ENCODE measurements at regions not wholly inside any gene's neighbourhood (a gene's known extent, or its start where the extent isn't known, plus 50 kb on each side); places are given as distances from the start of the nearest gene placed in this dataset.

- H3K9me3 ChIP-seq (ENCODE audit: control insufficient read depth, insufficient read depth, low read depth, low read length), result no peaks in the 10 kb centered on the region
- no peak overlapping the region for H3K4me3 ChIP-seq (ENCODE audit: low read depth, low read length)
- no peak for TF ChIP-seq ZSCAN30 (tag by site-specific recombination; IDR thresholded peaks at IDR 0.05)
- TF ChIP-seq ZNF175 (tag by site-specific recombination; IDR thresholded peaks at IDR 0.05), result no peak
- no peak for TF ChIP-seq BCL11B (tag by site-specific recombination; IDR thresholded peaks at IDR 0.05; ENCODE audit: low read depth)
- TF ChIP-seq ZBTB21 (tag by site-specific recombination; IDR thresholded peaks at IDR 0.05), result no peak
- TF ChIP-seq OSR2 (tag by site-specific recombination; IDR thresholded peaks at IDR 0.05), result no peak
- TF ChIP-seq ZNF514 (tag by site-specific recombination; IDR thresholded peaks at IDR 0.05), result no peak
- no peak for TF ChIP-seq SCRT1 (tag by site-specific recombination; IDR thresholded peaks at IDR 0.05; ENCODE audit: borderline replicate concordance)
- no peak for TF ChIP-seq ZFHX2 (tag by site-specific recombination; conservative IDR thresholded peaks at IDR 0.05)
- TF ChIP-seq ZNF654 (tag by site-specific recombination; IDR thresholded peaks at IDR 0.05; ENCODE audit: low read depth), result no peak
- no peak for TF ChIP-seq ZNF580 (tag by site-specific recombination; IDR thresholded peaks at IDR 0.05)
- no peak for TF ChIP-seq ZNF391 (tag by site-specific recombination; IDR thresholded peaks at IDR 0.05; ENCODE audit: borderline replicate concordance, low read depth)
- H3K4me1 ChIP-seq (ENCODE audit: control insufficient read depth, insufficient read depth, low read length), result no peaks in the 10 kb centered on the region
- ChIA-PET CTCF (no interaction called here), POLR2A (no interaction called here)
- H3K27ac ChIP-seq (ENCODE audit: extremely low read depth, low read depth, low read length), result no peak overlapping the region
- no peaks in the 10 kb centered on the region for H3K36me3 ChIP-seq (ENCODE audit: control insufficient read depth in 2 of 2, insufficient read depth in 1 of 2, low read length in 2 of 2)
Measured at GRCh38 chr7:122200888-122201287, 56.8 kb upstream of the AASS start.

DNA sequence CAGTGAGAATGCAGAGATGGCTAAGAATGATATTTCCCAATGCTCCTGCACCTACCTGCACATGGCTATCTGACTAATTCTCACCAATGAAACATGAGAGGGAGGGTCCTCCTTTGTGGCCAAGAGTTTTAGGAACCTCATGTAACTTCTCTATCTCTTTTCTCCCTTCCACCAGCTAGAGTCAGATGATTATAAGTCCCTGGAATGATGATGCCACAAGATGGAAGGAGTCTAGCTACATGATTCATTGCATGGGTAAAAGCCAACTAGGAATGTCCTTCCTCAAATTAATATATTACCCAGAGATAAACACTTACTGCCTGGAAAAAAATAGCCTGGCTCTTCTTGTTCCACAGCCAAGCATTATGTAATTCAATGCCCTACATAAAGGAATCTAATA is 55.1 kb upstream of the AASS start:
- ChIA-PET CTCF (no interaction called here), POLR2A (no interaction called here)
- no peaks in the 10 kb centered on the region for H3K4me1 ChIP-seq (ENCODE audit: control insufficient read depth, insufficient read depth, low read length)

DNA sequence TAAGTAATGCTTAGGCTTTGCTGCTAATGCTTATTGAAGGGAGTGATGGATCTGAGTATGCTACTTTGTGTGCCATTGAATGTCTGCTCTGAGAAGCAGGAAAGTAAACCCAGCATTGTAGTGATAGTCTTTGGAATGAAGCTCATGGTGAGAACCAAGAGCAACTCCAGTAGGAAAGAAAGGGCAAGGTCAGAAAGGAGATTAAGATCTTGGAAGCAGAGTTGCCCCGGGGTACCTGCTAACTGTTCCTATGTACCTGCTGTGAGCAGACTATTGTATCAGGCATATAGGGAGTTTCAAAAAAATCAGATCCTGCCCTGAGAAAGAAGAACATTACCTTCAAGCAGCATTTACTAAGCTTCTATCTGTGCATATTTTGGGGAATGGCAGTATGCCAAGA is 54.5 kb upstream of the AASS start:
- POLR2A ChIA-PET, result no interaction called here

More for the DNA sequence above, 55.1 kb upstream of the AASS start:
- no peaks in the 10 kb centered on the region for H3K36me3 ChIP-seq (ENCODE audit: control insufficient read depth in 2 of 2, insufficient read depth in 1 of 2, low read length in 2 of 2)
- no peak for TF ChIP-seq ZNF202 (tag by site-specific recombination; IDR thresholded peaks at IDR 0.05; ENCODE audit: borderline replicate concordance)
- TF ChIP-seq ZNF112 (tag by site-specific recombination; IDR thresholded peaks at IDR 0.05), result no peak
- TF ChIP-seq, protein P1, sequence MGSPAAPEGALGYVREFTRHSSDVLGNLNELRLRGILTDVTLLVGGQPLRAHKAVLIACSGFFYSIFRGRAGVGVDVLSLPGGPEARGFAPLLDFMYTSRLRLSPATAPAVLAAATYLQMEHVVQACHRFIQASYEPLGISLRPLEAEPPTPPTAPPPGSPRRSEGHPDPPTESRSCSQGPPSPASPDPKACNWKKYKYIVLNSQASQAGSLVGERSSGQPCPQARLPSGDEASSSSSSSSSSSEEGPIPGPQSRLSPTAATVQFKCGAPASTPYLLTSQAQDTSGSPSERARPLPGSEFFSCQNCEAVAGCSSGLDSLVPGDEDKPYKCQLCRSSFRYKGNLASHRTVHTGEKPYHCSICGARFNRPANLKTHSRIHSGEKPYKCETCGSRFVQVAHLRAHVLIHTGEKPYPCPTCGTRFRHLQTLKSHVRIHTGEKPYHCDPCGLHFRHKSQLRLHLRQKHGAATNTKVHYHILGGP (tag by site-specific recombination; IDR thresholded peaks at IDR 0.05), result no peak
- no peak for TF ChIP-seq ZNF350 (tag by site-specific recombination; IDR thresholded peaks at IDR 0.05)
- no peak for TF ChIP-seq ZNF549 (tag by site-specific recombination; IDR thresholded peaks at IDR 0.05)
- no peak for TF ChIP-seq TRIM28 (IDR thresholded peaks at IDR 0.05; ENCODE audit: borderline replicate concordance, low read length)
- TF ChIP-seq ZNF302 (tag by site-specific recombination; IDR thresholded peaks at IDR 0.05; ENCODE audit: low read depth), result no peak
- no peak for TF ChIP-seq ZNF146 (tag by site-specific recombination; IDR thresholded peaks at IDR 0.05)
- TF ChIP-seq ZNF138 (tag by site-specific recombination; IDR thresholded peaks at IDR 0.05; ENCODE audit: borderline replicate concordance), result no peak
- TF ChIP-seq ZNF133 (tag by site-specific recombination; IDR thresholded peaks at IDR 0.05), result no peak
- TF ChIP-seq ZNF707 (tag by site-specific recombination; IDR thresholded peaks at IDR 0.05), result no peak
- H3K4me3 ChIP-seq (ENCODE audit: low read depth, low read length), result no peak overlapping the region
- H3K27ac ChIP-seq (ENCODE audit: extremely low read depth, low read depth, low read length), result no peak overlapping the region
- no peaks in the 10 kb centered on the region for H3K9me3 ChIP-seq (ENCODE audit: control insufficient read depth, insufficient read depth, low read depth, low read length)

More for the DNA sequence above, 54.5 kb upstream of the AASS start:
- H3K9me3 ChIP-seq (ENCODE audit: control insufficient read depth, insufficient read depth, low read depth, low read length), result no peaks in the 10 kb centered on the region
- H3K27ac ChIP-seq (ENCODE audit: extremely low read depth, low read depth, low read length), result no peak overlapping the region
- no peaks in the 10 kb centered on the region for H3K36me3 ChIP-seq (ENCODE audit: control insufficient read depth in 2 of 2, insufficient read depth in 1 of 2, low read length in 2 of 2)
- CTCF ChIA-PET, result interaction anchor here (1.6 kb wide), 1 partner anchor 20 kb away, joined by 5 read pairs; no protein-coding TSS in a partner anchor
- TF ChIP-seq ZNF791 (tag by site-specific recombination; IDR thresholded peaks at IDR 0.05) (no peak), ZNF624 (tag by site-specific recombination; IDR thresholded peaks at IDR 0.05) (no peak), ZNF133 (tag by site-specific recombination; IDR thresholded peaks at IDR 0.05) (no peak), TCF7L2 (IDR thresholded peaks at IDR 0.05; ENCODE audit: borderline replicate concordance, low read depth, low read length) (no peak), ZNF658 (tag by site-specific recombination; IDR thresholded peaks at IDR 0.05) (no peak), GLI4 (tag by site-specific recombination; IDR thresholded peaks at IDR 0.05) (no peak)
- H3K4me1 ChIP-seq (ENCODE audit: control insufficient read depth, insufficient read depth, low read length), result no peaks in the 10 kb centered on the region
- no peak overlapping the region for H3K4me3 ChIP-seq (ENCODE audit: low read depth, low read length)
